ENCODE measurements at regions not wholly inside any gene's neighbourhood (a gene's known extent, or its start where the extent isn't known, plus 50 kb on each side); places are given as distances from the start of the nearest gene placed in this dataset.

- in situ Hi-C loops (cut with HindIII; ENCODE audit: low sequenced_read_pairs): loop anchor here (5.0 kb wide), 1 partner anchor 83 kb away; no protein-coding TSS in a partner anchor
Observed at GRCh38 chr17:72254808-72255449, 134.1 kb downstream of the SOX9 start.

DNA sequence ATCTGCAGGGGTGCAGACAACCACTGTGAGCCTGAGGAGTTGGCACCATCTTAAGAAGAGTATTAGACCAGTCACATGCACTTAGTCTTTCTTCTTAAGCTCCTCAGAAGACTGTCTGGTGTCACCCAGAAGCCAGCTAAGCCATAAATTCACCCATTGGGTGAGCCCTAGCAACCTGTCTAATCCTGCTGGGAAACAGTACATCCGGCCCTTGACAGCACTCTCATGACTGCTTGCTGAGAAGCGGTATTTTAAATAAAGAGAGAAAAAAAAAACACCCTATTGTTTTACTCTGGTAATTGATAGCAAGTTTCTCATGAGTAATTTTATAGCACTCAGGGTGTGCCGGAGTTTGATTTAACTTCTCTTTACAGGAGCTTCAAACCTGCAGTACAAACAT, 134.7 kb downstream of the SOX9 start:
- in situ Hi-C loops (cut with HindIII; ENCODE audit: low sequenced_read_pairs): no loop called here

DNA sequence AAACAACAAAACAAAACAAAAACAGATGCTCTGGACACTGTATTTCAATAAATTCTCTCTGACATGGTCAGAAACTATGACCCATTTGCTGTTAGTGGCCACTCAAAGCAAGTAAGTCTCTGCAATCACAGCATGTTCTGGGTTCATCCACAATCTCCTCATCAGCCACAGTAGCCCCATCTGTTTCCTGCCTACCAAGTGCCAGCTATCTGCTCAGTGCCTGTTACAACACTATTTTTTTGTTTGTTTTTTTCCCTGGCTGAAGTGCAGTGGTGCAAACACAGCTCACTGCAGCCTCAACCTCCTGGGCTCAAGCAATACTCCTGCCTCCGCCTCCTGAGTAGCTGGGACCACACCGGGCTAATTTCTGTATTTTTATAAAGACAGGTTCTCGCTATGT, 137.9 kb downstream of the SOX9 start:
- in situ Hi-C loops (cut with HindIII; ENCODE audit: low sequenced_read_pairs): no loop called here

- in situ Hi-C loops (cut with HindIII; ENCODE audit: low sequenced_read_pairs): no loop called here
Observed at GRCh38 chr17:72259922-72260321, 139.1 kb downstream of the SOX9 start.

GRCh38 chr17:72262766-72263165, 141.9 kb downstream of the SOX9 start:
- in situ Hi-C loops (cut with HindIII; ENCODE audit: low sequenced_read_pairs): no loop called here

DNA sequence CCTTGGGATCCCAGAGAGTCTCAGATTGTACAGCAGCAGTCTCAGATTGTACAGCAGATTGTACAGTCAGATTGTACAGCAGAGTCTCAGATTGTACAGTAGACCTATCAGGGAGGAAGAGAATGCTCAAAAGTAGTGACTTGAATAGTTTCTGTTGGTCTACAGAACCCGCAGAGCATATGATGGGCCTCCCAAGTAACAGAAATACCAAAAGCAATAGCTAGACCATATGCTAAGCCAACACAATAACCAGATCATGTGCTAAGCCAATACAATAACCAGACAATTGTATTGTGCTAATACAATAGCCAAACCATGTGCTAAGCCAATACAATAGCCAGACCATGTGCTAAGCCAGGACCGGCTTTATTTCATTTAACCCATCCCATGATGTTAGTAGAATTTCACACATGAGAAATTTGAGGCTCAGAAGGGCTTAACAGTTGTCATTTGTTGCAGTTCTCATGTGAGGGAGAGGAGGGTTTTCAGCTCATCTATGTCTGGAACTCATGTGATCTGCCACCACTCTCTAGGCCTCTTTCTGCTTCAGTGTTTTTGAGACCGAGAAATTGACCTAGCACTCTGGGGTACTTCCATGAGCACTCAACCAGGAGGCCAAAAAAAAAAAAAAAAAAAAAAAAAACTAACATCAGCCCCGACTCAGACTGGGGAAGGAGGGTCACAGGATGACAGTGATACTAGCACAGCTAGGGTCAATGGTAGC, 144.0 kb downstream of the SOX9 start:
- in situ Hi-C loops (cut with HindIII; ENCODE audit: low sequenced_read_pairs): no loop called here

DNA sequence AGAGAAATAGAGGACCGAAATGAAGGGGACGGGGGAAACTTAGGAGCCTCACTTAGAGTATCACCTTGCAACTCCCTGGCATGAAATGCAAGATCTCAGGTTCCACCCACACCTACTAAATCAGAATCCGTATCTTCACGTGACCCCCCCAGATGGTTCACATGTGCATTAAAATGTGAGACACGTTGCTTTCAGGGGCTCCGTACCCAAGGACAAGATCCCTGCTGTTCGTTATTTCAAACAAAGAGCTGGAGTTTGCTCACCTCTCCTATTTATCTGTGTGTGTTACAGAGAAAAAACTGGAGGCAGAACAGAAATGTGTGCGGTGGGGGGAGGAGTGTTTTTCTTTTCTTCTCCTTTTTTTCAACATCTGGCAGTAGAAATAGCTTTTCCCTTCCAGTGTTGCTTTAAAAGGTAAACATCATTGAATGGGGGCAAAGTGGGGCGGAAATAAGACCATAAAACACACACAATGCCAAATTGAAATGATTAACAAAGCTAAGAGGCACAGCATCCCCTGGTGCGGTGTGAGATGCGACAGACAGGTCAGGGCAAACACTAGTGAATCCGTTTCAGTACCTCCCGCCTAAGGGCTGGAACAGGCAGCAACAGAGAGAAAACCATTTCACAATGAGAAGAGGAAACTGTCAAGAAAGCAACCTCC, 145.4 kb downstream of the SOX9 start:
- in situ Hi-C loops (cut with HindIII; ENCODE audit: low sequenced_read_pairs): no loop called here

- in situ Hi-C loops (cut with HindIII; ENCODE audit: low sequenced_read_pairs): no loop called here
Observed at GRCh38 chr17:72267601-72268000, 146.8 kb downstream of the SOX9 start.

- in situ Hi-C loops (cut with HindIII; ENCODE audit: low sequenced_read_pairs): no loop called here
Observed at GRCh38 chr17:72268431-72268830, 147.6 kb downstream of the SOX9 start.

- in situ Hi-C loops (cut with HindIII; ENCODE audit: low sequenced_read_pairs): no loop called here
Observed at GRCh38 chr17:72270273-72270924, 149.6 kb downstream of the SOX9 start.

DNA sequence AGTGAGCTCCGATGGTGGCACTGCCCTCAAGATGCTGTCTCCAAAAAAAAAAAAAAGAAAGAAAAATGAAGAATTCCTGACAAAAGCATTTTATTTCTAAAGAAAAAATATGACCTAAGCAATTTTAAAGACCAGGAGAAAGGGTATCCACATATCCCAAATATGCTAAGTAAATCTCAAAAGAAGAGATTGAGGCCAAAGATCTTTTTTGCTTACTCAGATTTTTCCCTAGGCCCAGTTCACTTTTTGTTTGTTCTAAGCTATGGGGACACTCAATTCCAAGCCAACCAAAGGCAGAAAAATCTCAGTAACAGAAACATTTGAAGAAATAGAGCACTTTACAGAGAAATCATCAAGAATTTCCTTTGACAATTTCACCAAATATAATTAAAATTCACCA, 150.8 kb downstream of the SOX9 start:
- in situ Hi-C loops (cut with HindIII; ENCODE audit: low sequenced_read_pairs): no loop called here

DNA sequence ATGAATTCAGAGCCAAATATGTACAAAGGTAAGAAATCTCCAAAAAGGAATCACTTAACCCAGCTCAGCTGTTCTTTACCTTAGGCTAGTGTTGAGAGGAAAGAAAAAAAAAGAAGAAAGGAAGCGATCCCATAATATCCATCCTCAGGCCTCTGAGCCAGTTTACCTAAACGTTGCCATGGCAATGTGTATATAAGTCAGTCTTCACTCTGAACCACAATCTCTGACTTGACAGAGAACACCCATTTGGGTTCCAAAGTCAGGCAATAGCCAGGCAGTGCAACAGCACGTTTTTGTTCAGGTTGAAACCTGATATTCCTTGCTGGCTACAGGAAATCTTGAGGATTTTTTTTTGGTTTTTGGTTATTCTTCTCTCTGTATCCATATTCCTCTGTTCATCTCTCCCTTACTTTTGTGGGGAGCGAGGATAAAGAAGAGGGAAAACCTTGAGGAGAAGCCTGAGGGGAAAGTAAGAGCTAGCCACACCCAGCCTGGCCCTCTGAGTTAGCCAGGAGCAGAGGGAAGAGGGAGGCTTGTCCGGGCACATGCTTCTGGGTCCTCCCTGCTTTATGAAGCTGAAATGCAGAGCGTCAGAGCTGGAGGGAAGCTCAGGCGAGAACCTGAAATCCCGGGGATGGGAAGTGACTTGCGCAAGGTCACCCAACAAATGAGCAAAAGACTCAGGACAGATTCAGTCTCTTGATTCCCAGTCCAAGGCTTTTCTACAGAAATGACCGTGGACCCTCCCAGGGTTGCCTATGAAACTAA, 152.7 kb downstream of the SOX9 start:
- in situ Hi-C loops (cut with HindIII; ENCODE audit: low sequenced_read_pairs): no loop called here

GRCh38 chr17:72274614-72275013, 153.8 kb downstream of the SOX9 start:
- in situ Hi-C loops (cut with HindIII; ENCODE audit: low sequenced_read_pairs): no loop called here

DNA sequence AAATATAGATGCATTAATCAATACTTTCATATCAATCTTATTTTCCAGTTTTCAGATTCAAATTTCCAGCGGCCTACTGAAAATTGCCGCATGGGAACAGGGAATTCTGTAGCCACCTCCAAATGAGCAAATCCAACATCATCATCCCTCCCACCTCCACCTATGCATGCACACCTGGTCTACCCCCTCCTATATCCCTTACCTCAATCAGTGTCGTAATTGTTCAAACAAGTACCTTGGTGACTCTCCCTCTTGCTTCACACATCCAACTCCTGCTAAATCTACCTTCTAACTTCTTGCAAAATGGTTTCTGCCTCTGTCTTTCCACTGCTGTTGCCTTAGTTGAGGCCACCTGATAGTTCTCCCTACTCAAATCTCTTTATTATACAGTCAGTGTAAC, 160.1 kb downstream of the SOX9 start:
- in situ Hi-C loops (cut with HindIII; ENCODE audit: low sequenced_read_pairs): no loop called here

GRCh38 chr17:72282439-72283029, 161.7 kb downstream of the SOX9 start:
- in situ Hi-C loops (cut with HindIII; ENCODE audit: low sequenced_read_pairs): no loop called here

- in situ Hi-C loops (cut with HindIII; ENCODE audit: low sequenced_read_pairs): no loop called here
Observed at GRCh38 chr17:72284806-72285205, 164.0 kb downstream of the SOX9 start.

GRCh38 chr17:72287586-72287985, 166.8 kb downstream of the SOX9 start:
- in situ Hi-C loops (cut with HindIII; ENCODE audit: low sequenced_read_pairs): no loop called here

DNA sequence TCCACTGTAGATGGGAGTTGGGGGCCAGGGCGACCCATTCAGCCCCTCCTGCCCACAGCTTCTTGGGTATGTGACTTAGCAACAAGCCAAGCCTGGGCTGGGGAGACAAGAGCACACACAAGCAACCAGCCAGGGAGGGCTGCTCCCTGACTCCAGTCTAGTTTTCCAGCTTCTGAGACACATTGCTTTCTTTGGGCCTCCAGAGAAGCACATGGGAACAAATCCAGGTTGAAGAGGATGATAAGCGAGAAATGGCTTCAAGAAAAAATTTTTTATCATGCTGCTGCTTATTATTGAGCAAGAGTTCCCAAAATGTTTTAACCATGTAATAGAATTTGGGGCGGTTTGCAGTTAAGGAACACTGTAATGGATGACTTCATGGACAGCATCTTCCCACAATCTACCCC, 173.7 kb downstream of the SOX9 start:
- in situ Hi-C loops (cut with HindIII; ENCODE audit: low sequenced_read_pairs): no loop called here

- in situ Hi-C loops (cut with HindIII; ENCODE audit: low sequenced_read_pairs): no loop called here
Observed at GRCh38 chr17:72295916-72296315, 175.1 kb downstream of the SOX9 start.

- in situ Hi-C loops (cut with HindIII; ENCODE audit: low sequenced_read_pairs): no loop called here
Observed at GRCh38 chr17:72296456-72296855, 175.6 kb downstream of the SOX9 start.

Measured in endothelial cell of hepatic sinusoid (primary cell).